PC-9 (cell line): ENCODE measurements at regions not wholly inside any gene's neighbourhood (a gene's known extent, or its start where the extent isn't known, plus 50 kb on each side); places are given as distances from the start of the nearest gene placed in this dataset.

Experiments
- BruUV-seq: library from RNA; stranded (reverse); fragments of 400-500 nt; replicated peaks from 2 replicates; lab custom pipeline; 2021; lab: Mats Ljungman, UMichigan
- CTCF ChIA-PET: fragments of 300-600 bp; sonication (Branson Sonifier 250); formaldehyde crosslinking; loops from one replicate; lab custom pipeline; 2022; ENCODE audit warnings: antibody characterized with exemption; lab: Charles Lee
- POLR2A ChIA-PET: fragments of 300-600 bp; sonication (Branson Sonifier 250); formaldehyde crosslinking; loops from one replicate; lab custom pipeline; 2022; ENCODE audit warnings: antibody characterized with exemption; ENCODE audit not compliant: unreplicated experiment; lab: Charles Lee
- DNase-seq, 2 experiments: peaks; one replicate each; pipeline versions ENCODE4 v3.0.0 to v3.0.0-alpha.2; 2015 to 2022; ENCODE audit warnings: mixed read lengths in 1 of 2
- H2AFZ ChIP-seq: fragments of 200-600 bp; sonication (generic); 2 replicates; pipeline ENCODE4 v1.8.1; 2017; ENCODE audit warnings: antibody characterized with exemption
- H3F3A ChIP-seq: fragments of 200-600 bp; sonication (generic); 2 replicates; pipeline ENCODE4 v1.8.1; 2017; ENCODE audit warnings: antibody characterized with exemption, mild to moderate bottlenecking, low read depth; ENCODE audit not compliant: insufficient read depth
- H3K27ac ChIP-seq: fragments of 200-600 bp; sonication (generic); 2 replicates; pipeline ENCODE4 v1.6.1; 2016; ENCODE audit warnings: mixed run types
- H3K27me3 ChIP-seq: fragments of 200-600 bp; sonication (generic); 2 replicates; pipeline ENCODE4 v1.6.1; 2016; ENCODE audit warnings: low read depth, mixed run types; ENCODE audit not compliant: insufficient read depth
- H3K36me3 ChIP-seq: fragments of 200-600 bp; sonication (generic); 2 replicates; pipeline ENCODE4 v1.6.1; 2016; ENCODE audit warnings: low read depth, mixed run types
- H3K4me1 ChIP-seq: fragments of 200-600 bp; sonication (generic); replicated peaks from 2 replicates; pipeline ENCODE4 v1.6.1; 2016; ENCODE audit warnings: mixed run types; ENCODE audit not compliant: insufficient read depth
- H3K4me2 ChIP-seq: fragments of 200-600 bp; sonication (generic); 2 replicates; pipeline ENCODE4 v1.6.1; 2017; ENCODE audit warnings: mixed run types
- H3K4me3 ChIP-seq: fragments of 200-600 bp; sonication (generic); 2 replicates; pipeline ENCODE4 v1.6.1; 2016; ENCODE audit warnings: mixed run types
- H3K79me2 ChIP-seq: fragments of 200-600 bp; sonication (generic); 2 replicates; pipeline ENCODE4 v1.6.1; 2017; ENCODE audit warnings: low read depth, mixed run types
- H3K9me2 ChIP-seq: fragments of 200-600 bp; sonication (generic); 2 replicates; pipeline ENCODE4 v1.8.1; 2017; ENCODE audit warnings: mild to moderate bottlenecking; ENCODE audit not compliant: insufficient read depth
- H3K9me3 ChIP-seq: fragments of 200-600 bp; sonication (generic); 2 replicates; pipeline ENCODE4 v1.8.1; 2016; ENCODE audit warnings: low read depth; ENCODE audit not compliant: insufficient read depth
- H4K20me1 ChIP-seq: fragments of 200-600 bp; sonication (generic); 2 replicates; pipeline ENCODE4 v1.8.1; 2017; ENCODE audit not compliant: insufficient read depth
- CTCF ChIP-seq: fragments of 200-600 bp; sonication (generic); conservative IDR thresholded peaks from 2 replicates; pipeline ENCODE4 v1.6.1; 2017; ENCODE audit warnings: mixed run types, antibody characterized with exemption, mild to moderate bottlenecking, moderate library complexity
- EZH2 ChIP-seq: fragments of 200-600 bp; sonication (generic); IDR thresholded peaks from 2 replicates; pipeline ENCODE4 v1.8.0; 2017; ENCODE audit warnings: antibody characterized with exemption, low read depth
- intact Hi-C: fragments of 100-400 bp; cut with micrococcal nuclease; formaldehyde crosslinking; loops from one replicate; pipeline ENCODE4 v1.10.0; 2022; ENCODE audit not compliant: unreplicated experiment

- CTCF ChIA-PET, result no interaction called here
Measured at GRCh38 chr16:76956841-76957240, 234.1 kb upstream of the MON1B start.

GRCh38 chr16:76959166-76959565, 231.8 kb upstream of the MON1B start:
- Histone ChIP-seq H4K20me1 (no peaks in the 10 kb centered on the region), H3K4me1 (no peaks in the 10 kb centered on the region), H3K9me2 (no peaks in the 10 kb centered on the region), H3K79me2 (no peaks in the 10 kb centered on the region), H3K36me3 (no peaks in the 10 kb centered on the region), H3K9me3 (no peaks in the 10 kb centered on the region), H3K4me3 (no peak overlapping the region), H3F3A (no peaks in the 10 kb centered on the region), H3K27ac (no peak overlapping the region), H2AFZ (no peak overlapping the region), H3K27me3 (no peaks in the 10 kb centered on the region), H3K4me2 (no peak overlapping the region)
- no peak for DNase-seq
- intact Hi-C loops, result no loop called here
- BruUV-seq, result no TSS peak
- ChIA-PET POLR2A (no interaction called here), CTCF (no interaction called here)
- TF ChIP-seq EZH2, result no peak
- no peak for TF ChIP-seq CTCF

More at GRCh38 chr16:76956841-76957240, 234.1 kb upstream of the MON1B start:
- no peaks in the 10 kb centered on the region for H3K27me3 ChIP-seq
- no peak overlapping the region; the same call in 1 of the 2 replicates for H2AFZ ChIP-seq
- H4K20me1 ChIP-seq, result no peaks in the 10 kb centered on the region
- TF ChIP-seq CTCF (no peak), EZH2 (no peak)
- no peaks in the 10 kb centered on the region for H3K9me3 ChIP-seq
- no peak overlapping the region for H3K4me2 ChIP-seq
- no peak overlapping the region for H3K27ac ChIP-seq
- no TSS peak for BruUV-seq
- no peaks in the 10 kb centered on the region for H3K9me2 ChIP-seq
- H3K79me2 ChIP-seq, result no peaks in the 10 kb centered on the region
- intact Hi-C loops, result no loop called here
- POLR2A ChIA-PET, result no interaction called here
- no peaks in the 10 kb centered on the region for H3K36me3 ChIP-seq
- no peak for DNase-seq
- H3K4me1 ChIP-seq, result no peaks in the 10 kb centered on the region
- H3K4me3 ChIP-seq, result no peak overlapping the region
- no peaks in the 10 kb centered on the region for H3F3A ChIP-seq

- H3K9me2 ChIP-seq, result no peaks in the 10 kb centered on the region
- CTCF ChIA-PET, result no interaction called here
- H3K4me2 ChIP-seq, result no peak overlapping the region
- H3K79me2 ChIP-seq, result no peaks in the 10 kb centered on the region
- H3K4me1 ChIP-seq, result no peaks in the 10 kb centered on the region
- no peak overlapping the region for H3K4me3 ChIP-seq
- H3K27me3 ChIP-seq, result no peaks in the 10 kb centered on the region
- BruUV-seq, result no TSS peak
- H4K20me1 ChIP-seq, result no peaks in the 10 kb centered on the region
- no peaks in the 10 kb centered on the region for H3K36me3 ChIP-seq
- DNase-seq, result no peak
- no peaks in the 10 kb centered on the region for H3F3A ChIP-seq
- POLR2A ChIA-PET, result no interaction called here
- H3K27ac ChIP-seq, result no peak overlapping the region
- intact Hi-C loops, result no loop called here
- 0 out of 2 replicates have a peak, but pooled peaks cover 2% of the 10 kb centered on the region for H3K9me3 ChIP-seq
- no peak overlapping the region for H2AFZ ChIP-seq
- TF ChIP-seq CTCF, result no peak
- TF ChIP-seq EZH2, result no peak
Measured at GRCh38 chr16:76963614-76964315, 227.2 kb upstream of the MON1B start.
